Activated naive CD8-positive, alpha-beta T cell treated with anti-CD3 and anti-CD28 coated beads, Interleukin-2, amount 50 U/mL, for 24 hours (primary cell): ENCODE measurements at regions not wholly inside any gene's neighbourhood (a gene's known extent, or its start where the extent isn't known, plus 50 kb on each side); places are given as distances from the start of the nearest gene placed in this dataset.
"Not testable (repeated sequence)": the region's sequence is repeated elsewhere in the genome, so short reads cannot be mapped to it uniquely, and the experiment has no call there.

Experiments
- ATAC-seq: fragments of 150-1000 bp; cut with Tn5 transposase; one replicate; pipeline ENCODE4 v1.10.0; 2021
- DNase-seq: peaks from one replicate; pipeline ENCODE4 v3.0.0; 2021
- H3K27ac Mint-ChIP-seq: one replicate; pipeline ENCODE4 v1.8.0; 2021; ENCODE audit warnings: mild to moderate bottlenecking, mixed read lengths
- H3K27me3 Mint-ChIP-seq: one replicate; pipeline ENCODE4 v1.8.0; 2021; ENCODE audit warnings: mixed read lengths
- H3K36me3 Mint-ChIP-seq: one replicate; pipeline ENCODE4 v1.8.0; 2021; ENCODE audit warnings: low read depth, mixed read lengths
- H3K4me1 Mint-ChIP-seq: one replicate; pipeline ENCODE4 v1.8.0; 2021; ENCODE audit warnings: mixed read lengths
- H3K4me3 Mint-ChIP-seq: one replicate; pipeline ENCODE4 v1.8.0; 2021; ENCODE audit warnings: mild to moderate bottlenecking, moderate library complexity, mixed read lengths
- H3K9me3 Mint-ChIP-seq: one replicate; pipeline ENCODE4 v1.8.0; 2021; ENCODE audit warnings: mixed read lengths

DNA sequence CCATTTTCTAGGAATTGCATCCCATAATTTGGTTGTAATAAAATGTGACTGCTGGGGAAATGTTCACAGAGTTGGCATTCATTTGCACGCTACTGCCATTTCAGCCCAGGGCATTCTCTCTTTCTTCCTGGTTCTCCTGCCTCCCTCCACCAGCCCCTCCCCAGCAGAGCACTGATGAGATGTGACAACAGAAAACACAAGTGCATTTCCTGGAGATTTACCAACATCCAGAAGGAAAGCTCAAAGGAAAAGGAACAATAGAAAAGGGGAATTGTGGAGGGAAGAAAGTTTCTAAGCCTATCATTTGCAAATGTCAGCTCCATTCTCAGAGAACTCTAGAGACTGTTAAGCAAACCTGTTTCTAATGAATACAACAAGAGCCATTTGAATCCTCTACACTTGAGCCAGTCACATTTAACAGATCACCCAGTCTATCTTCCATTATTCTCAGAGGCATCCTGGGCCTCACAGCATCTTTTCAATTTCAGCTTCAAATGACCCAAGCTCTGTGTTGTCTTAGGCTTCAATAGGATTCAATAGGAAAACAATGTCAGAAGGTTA is 395.6 kb upstream of the PBX1 start:
- Mint-ChIP-seq H3K4me3 (no peak overlapping the region), H3K4me1 (no peaks in the 10 kb centered on the region), H3K27me3 (no peaks in the 10 kb centered on the region), H3K27ac (no peak overlapping the region), H3K36me3 (no peaks in the 10 kb centered on the region), H3K9me3 (peaks cover 17% of the 10 kb centered on the region)
- DNase-seq (no peak), ATAC-seq (no peak)

DNA sequence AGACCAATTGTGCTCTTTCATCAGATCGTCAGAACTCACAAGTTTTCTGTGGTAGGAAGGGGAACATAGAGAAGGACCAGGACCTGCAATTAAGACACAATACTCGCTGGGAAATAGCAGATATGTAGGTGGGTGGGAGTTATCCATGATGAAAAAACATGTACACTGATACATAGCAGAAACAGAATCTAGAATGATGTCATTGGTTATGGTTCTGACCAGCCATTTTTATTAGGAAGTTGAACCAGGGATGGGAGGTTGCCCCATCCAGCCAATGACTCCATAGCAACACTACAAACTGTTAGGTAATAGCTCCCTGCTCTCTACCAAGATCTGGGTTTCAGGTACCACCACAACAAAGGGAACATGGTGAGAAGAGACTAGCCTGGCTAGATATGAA is 393.5 kb upstream of the PBX1 start:
- Mint-ChIP-seq H3K27me3 (no peaks in the 10 kb centered on the region), H3K9me3 (peaks cover 32% of the 10 kb centered on the region), H3K4me3 (no peak overlapping the region), H3K27ac (no peak overlapping the region), H3K4me1 (no peaks in the 10 kb centered on the region), H3K36me3 (no peaks in the 10 kb centered on the region)
- DNase-seq = no peak
- no peak for ATAC-seq

DNA sequence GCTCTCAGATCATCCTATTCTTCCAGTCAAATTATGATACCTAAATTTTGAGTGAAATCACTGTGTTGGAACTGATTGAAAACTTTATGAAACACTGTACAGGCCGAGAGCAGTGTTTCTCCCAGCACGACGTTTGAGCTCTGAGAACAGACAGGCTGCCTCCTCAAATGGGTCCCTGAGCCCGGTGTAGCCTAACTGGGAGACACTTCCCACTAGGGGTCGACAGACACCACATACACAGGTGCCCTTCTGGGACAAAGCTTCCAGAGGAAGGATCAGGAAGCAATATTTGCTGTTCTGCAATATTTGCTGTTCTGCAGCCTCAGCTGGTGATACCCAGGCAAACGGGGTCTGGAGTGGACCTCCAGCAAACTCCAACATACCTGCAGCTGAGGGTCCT is 392.5 kb upstream of the PBX1 start:
- not testable (repeated sequence) for DNase-seq, H3K4me3 Mint-ChIP-seq, H3K4me1 Mint-ChIP-seq, H3K27me3 Mint-ChIP-seq, H3K36me3 Mint-ChIP-seq, H3K27ac Mint-ChIP-seq, ATAC-seq
- H3K9me3 Mint-ChIP-seq = peaks cover 36% of the 10 kb centered on the region

DNA sequence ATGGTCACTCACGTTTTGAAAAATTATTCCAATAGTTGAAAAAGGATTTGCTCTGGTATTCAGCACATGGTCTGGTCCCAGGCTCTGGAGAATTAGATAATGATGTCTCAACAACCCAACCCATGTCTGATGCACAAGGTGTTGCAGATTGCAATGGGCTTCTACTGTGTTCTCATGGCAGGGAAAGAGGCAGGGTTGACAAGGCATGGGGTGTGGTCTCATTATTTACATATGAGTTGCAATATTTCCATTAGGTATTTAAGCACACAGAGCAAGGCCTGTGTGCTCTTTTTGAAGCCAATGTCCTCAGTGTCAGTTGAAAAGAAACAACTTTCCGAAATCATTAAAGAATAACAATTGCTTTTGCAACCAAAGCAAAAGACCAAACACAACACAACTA is 381.9 kb upstream of the PBX1 start:
- Mint-ChIP-seq H3K4me3 (no peak overlapping the region), H3K9me3 (peaks cover 26% of the 10 kb centered on the region), H3K36me3 (no peaks in the 10 kb centered on the region), H3K27ac (no peak overlapping the region), H3K27me3 (no peaks in the 10 kb centered on the region), H3K4me1 (no peaks in the 10 kb centered on the region)
- no peak for DNase-seq
- ATAC-seq = no peak

DNA sequence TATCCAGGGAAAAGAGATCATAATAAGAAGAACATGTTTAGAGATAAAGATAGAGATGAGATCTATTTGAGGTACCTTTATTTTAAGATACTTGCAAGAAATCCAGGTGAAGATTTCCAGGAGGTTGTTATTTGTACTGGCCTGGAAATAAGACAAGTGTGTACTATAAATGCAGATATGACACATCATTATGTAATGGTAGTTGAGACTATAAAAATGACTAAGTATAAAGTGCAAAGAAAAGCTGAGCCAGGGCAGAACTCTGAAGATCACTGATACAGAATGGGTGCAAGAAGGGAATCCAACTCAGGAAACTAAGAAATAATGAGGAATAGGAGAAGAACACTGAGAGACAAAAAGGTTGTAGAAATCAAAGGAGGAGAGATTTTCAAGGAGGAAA is 378.2 kb upstream of the PBX1 start:
- no peak for ATAC-seq
- no peak overlapping the region for H3K4me3 Mint-ChIP-seq
- H3K36me3 Mint-ChIP-seq = no peaks in the 10 kb centered on the region
- no peaks in the 10 kb centered on the region for H3K27me3 Mint-ChIP-seq
- peaks cover 26% of the 10 kb centered on the region for H3K9me3 Mint-ChIP-seq
- no peak overlapping the region for H3K27ac Mint-ChIP-seq
- DNase-seq = no peak
- no peaks in the 10 kb centered on the region for H3K4me1 Mint-ChIP-seq

DNA sequence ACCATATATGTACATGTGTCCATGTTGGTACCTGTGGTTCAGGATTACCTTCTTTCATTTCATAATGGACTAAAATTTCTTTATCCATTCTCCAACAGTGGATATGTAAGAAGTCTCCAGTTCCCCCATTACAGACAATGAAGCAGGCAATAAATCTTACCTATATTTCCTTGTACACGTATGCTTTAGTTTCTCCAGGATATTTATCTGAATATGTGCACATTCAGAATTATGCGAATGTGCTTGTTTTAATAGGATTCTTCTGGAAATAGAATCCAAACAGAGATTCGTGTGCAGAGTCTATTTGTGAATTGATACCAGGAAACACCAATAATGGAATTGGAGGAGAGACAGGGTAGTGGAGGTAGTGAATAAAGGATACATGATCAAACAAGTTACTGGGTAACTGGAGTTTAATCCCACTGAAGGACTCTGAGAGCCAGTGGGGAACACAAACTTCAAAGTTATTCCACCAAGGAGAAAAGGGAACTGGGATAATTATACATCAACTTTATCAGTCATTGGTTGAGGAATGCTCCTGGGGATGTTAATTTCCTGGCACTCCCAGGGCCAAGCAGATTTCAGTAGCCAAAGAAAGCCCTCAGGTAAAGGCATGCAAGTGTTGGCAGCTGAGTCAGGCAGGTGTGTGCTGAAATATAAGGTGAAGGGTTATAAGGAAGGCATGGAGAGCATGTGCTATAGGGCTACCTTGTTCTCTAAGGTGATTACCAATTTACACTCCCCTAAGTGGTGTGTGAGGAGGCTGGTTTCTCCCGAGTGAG is 374.9 kb upstream of the PBX1 start:
- DNase-seq = no peak
- Mint-ChIP-seq H3K36me3 (no peaks in the 10 kb centered on the region), H3K27ac (no peak overlapping the region), H3K4me3 (no peak overlapping the region), H3K27me3 (peaks cover 2% of the 10 kb centered on the region), H3K9me3 (peaks cover 25% of the 10 kb centered on the region), H3K4me1 (no peaks in the 10 kb centered on the region)
- no peak for ATAC-seq

DNA sequence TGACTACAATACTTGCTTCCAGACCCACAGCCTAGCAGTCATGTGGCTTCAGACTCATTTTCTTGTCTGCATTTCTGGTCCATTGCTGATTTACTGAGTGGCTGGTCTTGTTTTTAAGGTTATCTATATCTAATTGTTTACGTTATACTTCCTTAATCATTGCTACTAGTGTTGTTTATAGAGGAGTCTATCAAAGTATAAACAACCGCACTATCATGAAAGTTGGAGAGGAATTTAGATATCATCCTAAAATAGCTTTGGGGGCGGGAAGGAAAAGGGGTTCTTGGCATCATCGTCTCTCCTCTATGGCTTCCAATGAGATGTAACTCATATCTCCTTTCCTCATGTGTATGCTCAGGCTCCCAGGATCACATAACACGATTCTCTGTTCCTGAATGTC is 372.1 kb upstream of the PBX1 start:
- no peaks in the 10 kb centered on the region for H3K4me1 Mint-ChIP-seq
- H3K9me3 Mint-ChIP-seq = peaks cover 20% of the 10 kb centered on the region
- ATAC-seq = no peak
- no peak for DNase-seq
- H3K27me3 Mint-ChIP-seq = peaks cover 2% of the 10 kb centered on the region
- no peak overlapping the region for H3K4me3 Mint-ChIP-seq
- no peak overlapping the region for H3K27ac Mint-ChIP-seq
- no peaks in the 10 kb centered on the region for H3K36me3 Mint-ChIP-seq

DNA sequence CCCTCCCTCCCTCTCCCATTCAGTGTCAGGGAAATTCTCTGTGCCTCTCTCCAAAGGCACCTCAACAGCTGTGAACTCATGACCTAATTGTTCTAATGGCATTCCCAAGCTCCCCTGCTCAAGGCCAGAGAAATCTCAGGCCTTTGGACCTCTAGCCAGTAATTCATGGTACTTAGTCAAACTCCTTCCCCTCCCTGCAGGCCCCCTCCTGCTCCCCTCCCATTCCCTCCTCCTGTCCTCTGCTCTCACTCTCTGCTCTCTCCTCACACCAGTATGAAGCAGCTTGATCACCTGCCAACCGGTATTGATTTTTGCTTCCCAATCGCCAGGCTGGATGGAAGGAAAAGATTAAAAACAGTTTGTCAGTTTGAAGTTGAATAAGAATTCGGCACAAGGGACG is 370.5 kb upstream of the PBX1 start:
- no peak overlapping the region for H3K4me3 Mint-ChIP-seq
- H3K4me1 Mint-ChIP-seq = no peaks in the 10 kb centered on the region
- peaks cover 27% of the 10 kb centered on the region for H3K9me3 Mint-ChIP-seq
- H3K27me3 Mint-ChIP-seq = peaks cover 2% of the 10 kb centered on the region
- no peak overlapping the region for H3K27ac Mint-ChIP-seq
- no peak for DNase-seq
- ATAC-seq = no peak
- peaks cover 2% of the 10 kb centered on the region for H3K36me3 Mint-ChIP-seq

DNA sequence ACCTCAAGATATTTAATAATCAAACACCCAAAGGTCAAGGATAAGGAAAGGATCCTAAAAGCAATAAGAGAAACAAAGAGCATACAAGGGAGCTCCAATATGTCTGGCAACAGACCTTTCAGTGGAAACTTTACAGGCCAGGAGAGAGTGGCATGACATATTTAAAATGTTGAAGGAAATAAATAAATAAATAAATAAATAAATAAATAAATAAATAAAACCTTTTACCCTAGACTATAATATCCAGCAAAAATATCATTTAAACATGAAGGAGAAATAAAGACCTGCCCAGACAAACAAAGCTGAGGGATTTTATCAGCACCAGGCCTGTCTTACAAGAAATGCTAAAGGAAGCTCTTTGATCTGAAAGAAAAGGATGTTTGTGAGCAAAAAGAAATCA is 367.8 kb upstream of the PBX1 start:
- Mint-ChIP-seq H3K27me3 (peaks cover 2% of the 10 kb centered on the region), H3K4me1 (no peaks in the 10 kb centered on the region), H3K9me3 (peaks cover 34% of the 10 kb centered on the region), H3K36me3 (peaks cover 2% of the 10 kb centered on the region), H3K27ac (no peak overlapping the region), H3K4me3 (no peak overlapping the region)
- no peak for DNase-seq
- no peak for ATAC-seq

DNA sequence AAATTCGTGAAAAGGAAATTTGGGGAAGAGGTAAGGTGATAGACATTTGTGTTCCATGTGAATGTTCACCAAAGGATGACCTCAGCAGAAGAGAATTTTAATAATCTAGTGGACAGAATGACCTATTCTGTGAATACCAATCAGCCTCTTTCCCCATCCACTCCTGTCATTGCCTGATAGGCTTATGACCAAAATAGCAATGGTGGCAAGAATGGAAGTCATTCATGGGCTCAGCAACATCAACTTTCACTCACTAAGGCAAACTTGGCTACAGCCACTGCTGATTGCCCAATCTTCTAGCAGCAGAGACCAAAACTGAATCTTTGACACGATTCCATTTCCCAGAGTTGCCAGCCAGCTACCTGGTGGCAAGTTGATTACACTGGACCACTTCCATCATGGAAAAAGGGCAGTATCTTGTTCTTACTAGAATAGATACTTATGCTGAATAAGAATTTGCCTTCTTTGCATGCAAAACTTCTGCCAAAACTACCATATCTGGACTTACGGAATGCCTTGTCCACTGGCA is 348.7 kb upstream of the PBX1 start:
- H3K27me3 Mint-ChIP-seq = no peaks in the 10 kb centered on the region
- no peak for ATAC-seq
- H3K9me3 Mint-ChIP-seq = peaks cover 1% of the 10 kb centered on the region
- DNase-seq = no peak
- H3K4me1 Mint-ChIP-seq = no peaks in the 10 kb centered on the region
- H3K36me3 Mint-ChIP-seq = no peaks in the 10 kb centered on the region
- no peak overlapping the region for H3K27ac Mint-ChIP-seq
- no peak overlapping the region for H3K4me3 Mint-ChIP-seq

DNA sequence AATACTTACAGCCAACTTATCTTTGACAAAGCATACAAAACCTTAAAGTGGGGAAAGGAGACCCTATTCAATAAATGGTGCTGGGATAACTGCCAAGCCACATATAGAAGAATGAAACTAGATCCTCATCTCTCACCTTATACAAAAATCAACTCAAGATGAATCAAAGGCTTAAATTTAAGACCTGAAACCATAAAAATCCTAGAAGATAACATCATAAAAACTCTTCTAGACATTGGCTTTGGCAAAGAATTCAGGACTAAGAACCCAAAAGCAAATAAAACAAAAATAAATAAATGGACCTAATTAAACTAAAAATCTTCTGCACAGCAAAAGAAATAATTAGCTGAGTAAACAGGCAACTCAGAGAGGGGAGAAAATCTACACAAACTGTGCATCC is 335.6 kb upstream of the PBX1 start:
- Mint-ChIP-seq H3K4me3 (no peak overlapping the region), H3K27me3 (no peaks in the 10 kb centered on the region), H3K4me1 (no peaks in the 10 kb centered on the region), H3K27ac (no peak overlapping the region), H3K9me3 (peaks cover 4% of the 10 kb centered on the region), H3K36me3 (no peaks in the 10 kb centered on the region)
- DNase-seq = no peak
- no peak for ATAC-seq

DNA sequence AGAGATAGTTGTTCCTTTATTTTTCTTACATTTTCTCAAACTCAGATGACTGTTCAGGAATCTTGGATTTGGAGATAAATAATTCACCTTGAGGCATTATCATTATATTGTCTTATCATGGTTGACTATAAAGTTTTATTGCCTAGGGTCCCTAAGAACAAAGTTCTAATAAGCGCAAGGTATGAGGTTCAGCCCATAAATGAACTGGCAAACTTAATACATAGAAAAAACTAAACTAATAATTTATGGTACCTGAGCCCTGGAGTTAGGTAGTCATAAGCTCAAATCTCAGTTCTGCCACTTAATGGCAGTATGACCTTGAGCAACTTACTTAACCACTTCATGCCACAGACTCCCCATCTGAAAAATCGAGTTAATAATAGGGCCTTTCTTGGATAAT is 334.0 kb upstream of the PBX1 start:
- Mint-ChIP-seq H3K9me3 (peaks cover 4% of the 10 kb centered on the region), H3K27me3 (no peaks in the 10 kb centered on the region), H3K4me3 (no peak overlapping the region), H3K36me3 (no peaks in the 10 kb centered on the region), H3K27ac (no peak overlapping the region), H3K4me1 (no peaks in the 10 kb centered on the region)
- ATAC-seq = no peak
- no peak for DNase-seq

DNA sequence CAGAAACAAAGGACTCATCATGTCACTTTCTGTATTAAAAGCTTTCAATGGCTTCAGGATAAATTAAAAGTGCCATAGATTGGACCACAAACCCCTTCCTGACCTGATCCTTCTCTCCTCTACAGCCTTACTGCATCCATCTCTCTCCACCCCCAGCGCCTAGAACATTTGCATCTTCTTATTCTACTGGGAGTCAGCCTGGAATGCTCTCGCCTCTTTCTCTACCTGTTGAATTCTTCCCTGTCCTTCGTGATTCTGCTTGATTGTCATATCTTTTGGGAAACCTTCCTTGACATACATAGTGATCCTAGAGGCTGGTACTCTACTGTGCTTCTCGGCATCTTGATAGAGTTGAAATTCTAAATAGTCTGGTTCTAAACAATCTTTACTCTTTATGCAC is 332.0 kb upstream of the PBX1 start:
- ATAC-seq (no peak), DNase-seq (no peak)
- no peaks in the 10 kb centered on the region for H3K27me3 Mint-ChIP-seq
- peaks cover 7% of the 10 kb centered on the region for H3K9me3 Mint-ChIP-seq
- no peak overlapping the region for H3K4me3 Mint-ChIP-seq
- no peak overlapping the region for H3K27ac Mint-ChIP-seq
- no peaks in the 10 kb centered on the region for H3K36me3 Mint-ChIP-seq
- no peaks in the 10 kb centered on the region for H3K4me1 Mint-ChIP-seq

DNA sequence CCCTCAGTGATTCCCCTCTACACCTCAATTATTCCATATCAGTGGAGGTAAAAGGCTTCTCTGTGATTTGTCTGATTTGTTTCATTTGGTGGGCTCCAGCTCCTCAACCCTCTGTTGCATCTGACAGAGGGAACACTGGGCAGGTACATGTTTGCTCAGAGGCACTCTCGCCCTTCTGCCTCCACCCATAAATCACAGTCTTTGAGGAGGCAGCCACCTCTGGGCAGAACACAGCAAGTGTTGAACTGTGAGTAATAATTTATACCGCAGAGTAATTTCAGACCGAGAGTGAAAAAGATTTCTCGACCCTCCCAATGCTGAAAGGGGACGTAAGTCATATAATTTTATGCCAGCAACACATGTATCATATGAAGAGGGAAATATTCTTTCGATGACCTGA is 330.1 kb upstream of the PBX1 start:
- Mint-ChIP-seq H3K4me3 (no peak overlapping the region), H3K4me1 (no peaks in the 10 kb centered on the region), H3K9me3 (peaks cover 7% of the 10 kb centered on the region), H3K36me3 (no peaks in the 10 kb centered on the region), H3K27ac (no peak overlapping the region), H3K27me3 (no peaks in the 10 kb centered on the region)
- no peak for ATAC-seq
- no peak for DNase-seq

DNA sequence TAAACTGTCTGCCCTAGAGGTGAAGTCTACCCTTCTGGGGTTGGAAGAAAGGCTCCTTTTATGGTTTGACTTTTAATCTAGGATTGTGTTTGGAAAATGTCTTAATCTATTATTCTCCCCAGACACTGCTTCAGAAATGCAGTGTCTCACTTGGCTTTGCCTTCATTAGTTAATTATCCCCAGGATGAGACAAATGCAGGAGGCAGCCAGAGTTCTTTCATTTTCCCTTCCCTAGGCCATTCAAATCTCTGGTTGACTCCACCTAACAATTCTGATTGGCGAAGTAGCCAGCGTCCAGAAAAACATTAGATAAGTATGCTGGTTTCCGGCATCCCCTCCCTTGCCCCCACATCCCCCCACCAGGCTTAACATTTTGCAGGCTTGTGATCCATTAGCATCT is 325.8 kb upstream of the PBX1 start:
- no peak for DNase-seq
- no peaks in the 10 kb centered on the region for H3K36me3 Mint-ChIP-seq
- H3K4me1 Mint-ChIP-seq = no peaks in the 10 kb centered on the region
- no peak for ATAC-seq
- H3K27ac Mint-ChIP-seq = no peak overlapping the region
- no peaks in the 10 kb centered on the region for H3K27me3 Mint-ChIP-seq
- no peak overlapping the region for H3K4me3 Mint-ChIP-seq
- peaks cover 9% of the 10 kb centered on the region for H3K9me3 Mint-ChIP-seq
